Liver (tissue), 8 donors: ENCODE measurements at regions not wholly inside any gene's neighbourhood (a gene's known extent, or its start where the extent isn't known, plus 50 kb on each side); places are given as distances from the start of the nearest gene placed in this dataset.
A peak's percentile ranks its signal among the peaks of the same experiment; 100 is the strongest.

Source experiments
- DNase-seq: peaks from one replicate; pipeline ENCODE4 v3.0.0-alpha.2; 2017; ENCODE audit warnings: low spot score
- H3K27ac ChIP-seq, 2 donors: one replicate each; pipeline ENCODE4 v1.7.0; 2013; ENCODE audit warnings: inconsistent platforms in 2 of 2, low read length in 2 of 2, control low read depth in 1 of 2, low read depth in 1 of 2, mild to moderate bottlenecking in 1 of 2
- H3K27me3 ChIP-seq, 4 donors: one replicate each; pipeline versions ENCODE4 v1.6.1 to v1.7.0; 2013; ENCODE audit warnings: low read length in 3 of 4, inconsistent platforms in 1 of 4, mild to moderate bottlenecking in 1 of 4, moderate library complexity in 1 of 4; ENCODE audit not compliant: control insufficient read depth in 4 of 4, insufficient read depth in 4 of 4
- H3K36me3 ChIP-seq, 4 donors: one replicate each; pipeline versions ENCODE4 v1.6.1 to v1.7.0; 2013; ENCODE audit warnings: low read length in 3 of 4, mild to moderate bottlenecking in 3 of 4, low read depth in 1 of 4, moderate library complexity in 1 of 4; ENCODE audit not compliant: control insufficient read depth in 4 of 4, insufficient read depth in 3 of 4
- H3K4me1 ChIP-seq, 4 donors: one replicate each; pipeline versions ENCODE4 v1.6.1 to v1.7.0; 2013; ENCODE audit warnings: low read length in 3 of 4, mild to moderate bottlenecking in 3 of 4, moderate library complexity in 1 of 4; ENCODE audit not compliant: control insufficient read depth in 4 of 4, insufficient read depth in 4 of 4
- H3K4me3 ChIP-seq, 3 donors: one replicate each; pipeline versions ENCODE4 v1.6.1 to v1.7.0; 2013; ENCODE audit warnings: low read length in 3 of 3, control low read depth in 1 of 3, low read depth in 1 of 3, mild to moderate bottlenecking in 1 of 3
- H3K9ac ChIP-seq, 2 donors: one replicate each; pipeline ENCODE4 v1.7.0; 2013; ENCODE audit warnings: low read length in 2 of 2, mild to moderate bottlenecking in 2 of 2, moderate library complexity in 2 of 2, control low read depth in 1 of 2, low read depth in 1 of 2
- H3K9me3 ChIP-seq, 4 donors: one replicate each; pipeline versions ENCODE4 v1.6.1 to v1.7.0; 2013; ENCODE audit warnings: low read length in 3 of 4; ENCODE audit not compliant: control insufficient read depth in 4 of 4
- CTCF ChIP-seq: fragments of 150-350 bp; IDR thresholded peaks from 2 replicates; pipeline ENCODE4 v1.5.1; 2017; ENCODE audit warnings: improper control_type of control experiment, low read depth, low read length; ENCODE audit not compliant: missing input control
- EGR1 ChIP-seq, 2 donors: IDR thresholded peaks; 2 replicates each; pipeline ENCODE4 v1.6.1; 2016 to 2018; ENCODE audit warnings: antibody characterized with exemption in 2 of 2, low read depth in 2 of 2
- FOXA1 ChIP-seq: IDR thresholded peaks from 2 replicates; pipeline ENCODE4 v1.6.1; 2016; ENCODE audit warnings: antibody characterized with exemption
- FOXA2 ChIP-seq: IDR thresholded peaks from 2 replicates; pipeline ENCODE4 v1.6.1; 2016; ENCODE audit warnings: antibody characterized with exemption
- GABPA ChIP-seq, 2 donors: IDR thresholded peaks in 1 of 2; conservative IDR thresholded peaks in 1 of 2; 2 replicates each; pipeline ENCODE4 v1.6.1; 2016; ENCODE audit warnings: antibody characterized with exemption in 2 of 2, mild to moderate bottlenecking in 1 of 2, moderate library complexity in 1 of 2
- HNF4A ChIP-seq, 2 donors: conservative IDR thresholded peaks; 2 replicates each; pipeline ENCODE4 v1.6.1; 2016; ENCODE audit warnings: antibody characterized with exemption in 2 of 2, mild to moderate bottlenecking in 2 of 2
- HNF4G ChIP-seq: IDR thresholded peaks from 2 replicates; pipeline ENCODE4 v1.6.1; 2016; ENCODE audit warnings: antibody characterized with exemption
- JUND ChIP-seq, 2 donors: IDR thresholded peaks; 2 replicates each; pipeline ENCODE4 v1.6.1; 2016; ENCODE audit warnings: antibody characterized with exemption in 2 of 2
- RAD21 ChIP-seq, 2 donors: IDR thresholded peaks; 2 replicates each; pipeline ENCODE4 v1.6.1; 2016; ENCODE audit warnings: antibody characterized with exemption in 2 of 2, mild to moderate bottlenecking in 2 of 2
- RXRA ChIP-seq, 2 donors: IDR thresholded peaks; 2 replicates each; pipeline ENCODE4 v1.6.1; 2017 to 2018; ENCODE audit warnings: antibody characterized with exemption in 2 of 2, mild to moderate bottlenecking in 1 of 2
- TAF1 ChIP-seq: conservative IDR thresholded peaks from 2 replicates; pipeline ENCODE4 v1.6.1; 2016; ENCODE audit warnings: antibody characterized with exemption, mild to moderate bottlenecking
- YY1 ChIP-seq: IDR thresholded peaks from 2 replicates; pipeline ENCODE4 v1.6.1; 2016; ENCODE audit warnings: antibody characterized with exemption, mild to moderate bottlenecking
- WGBS: extraction: QIAGEN DNeasy Blood & Tissue Kit; methylation state at CpG from one replicate; pipeline ENCODE4 v1.1.7; 2013; 5-methylcytosine and 5-hydroxymethylcytosine counted together
- TF ChIP-seq, protein P1 (sequence below): IDR thresholded peaks from 2 replicates; pipeline ENCODE4 v1.6.1; 2016; ENCODE audit warnings: antibody characterized with exemption, mild to moderate bottlenecking
- donor health status: healthy.
- donor health status: healthy.
- donor health status: healthy.
- donor health status: healthy.
- donor health status: healthy.

GRCh38 chr5:92912283-92912682 lies 668.7 kb downstream of the NR2F1-AS1 start (continued):
- no peak for TF ChIP-seq FOXA1
- TF ChIP-seq CTCF = no peak
- no peak for TF ChIP-seq TAF1

- Histone ChIP-seq H3K36me3 (no peaks in the 10 kb centered on the region), H3K9ac (no peak overlapping the region), H3K4me3 (no peak overlapping the region), H3K27me3 (no peaks in the 10 kb centered on the region), H3K27ac (no peak overlapping the region), H3K9me3 (no peaks in the 10 kb centered on the region), H3K4me1 (peaks cover 0 to 12% (median 3%) of the 10 kb centered on the region in 4 donors)
- TF ChIP-seq HNF4A (conservative IDR thresholded peaks at IDR 0.05) (no peak), RAD21 (IDR thresholded peaks at IDR 0.05) (no peak), YY1 (no peak), HNF4G (no peak), FOXA2 (no peak), EGR1 (IDR thresholded peaks at IDR 0.05; ENCODE audit: low read depth in 2 of 2) (no peak)
- TF ChIP-seq, protein P1, sequence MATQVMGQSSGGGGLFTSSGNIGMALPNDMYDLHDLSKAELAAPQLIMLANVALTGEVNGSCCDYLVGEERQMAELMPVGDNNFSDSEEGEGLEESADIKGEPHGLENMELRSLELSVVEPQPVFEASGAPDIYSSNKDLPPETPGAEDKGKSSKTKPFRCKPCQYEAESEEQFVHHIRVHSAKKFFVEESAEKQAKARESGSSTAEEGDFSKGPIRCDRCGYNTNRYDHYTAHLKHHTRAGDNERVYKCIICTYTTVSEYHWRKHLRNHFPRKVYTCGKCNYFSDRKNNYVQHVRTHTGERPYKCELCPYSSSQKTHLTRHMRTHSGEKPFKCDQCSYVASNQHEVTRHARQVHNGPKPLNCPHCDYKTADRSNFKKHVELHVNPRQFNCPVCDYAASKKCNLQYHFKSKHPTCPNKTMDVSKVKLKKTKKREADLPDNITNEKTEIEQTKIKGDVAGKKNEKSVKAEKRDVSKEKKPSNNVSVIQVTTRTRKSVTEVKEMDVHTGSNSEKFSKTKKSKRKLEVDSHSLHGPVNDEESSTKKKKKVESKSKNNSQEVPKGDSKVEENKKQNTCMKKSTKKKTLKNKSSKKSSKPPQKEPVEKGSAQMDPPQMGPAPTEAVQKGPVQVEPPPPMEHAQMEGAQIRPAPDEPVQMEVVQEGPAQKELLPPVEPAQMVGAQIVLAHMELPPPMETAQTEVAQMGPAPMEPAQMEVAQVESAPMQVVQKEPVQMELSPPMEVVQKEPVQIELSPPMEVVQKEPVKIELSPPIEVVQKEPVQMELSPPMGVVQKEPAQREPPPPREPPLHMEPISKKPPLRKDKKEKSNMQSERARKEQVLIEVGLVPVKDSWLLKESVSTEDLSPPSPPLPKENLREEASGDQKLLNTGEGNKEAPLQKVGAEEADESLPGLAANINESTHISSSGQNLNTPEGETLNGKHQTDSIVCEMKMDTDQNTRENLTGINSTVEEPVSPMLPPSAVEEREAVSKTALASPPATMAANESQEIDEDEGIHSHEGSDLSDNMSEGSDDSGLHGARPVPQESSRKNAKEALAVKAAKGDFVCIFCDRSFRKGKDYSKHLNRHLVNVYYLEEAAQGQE = no peak
- WGBS = 69% methylated on average over 1 of the region's 1 CpG
- no peak for DNase-seq
Measured at GRCh38 chr5:92911851-92912250, 669.2 kb downstream of the NR2F1-AS1 start.

DNA sequence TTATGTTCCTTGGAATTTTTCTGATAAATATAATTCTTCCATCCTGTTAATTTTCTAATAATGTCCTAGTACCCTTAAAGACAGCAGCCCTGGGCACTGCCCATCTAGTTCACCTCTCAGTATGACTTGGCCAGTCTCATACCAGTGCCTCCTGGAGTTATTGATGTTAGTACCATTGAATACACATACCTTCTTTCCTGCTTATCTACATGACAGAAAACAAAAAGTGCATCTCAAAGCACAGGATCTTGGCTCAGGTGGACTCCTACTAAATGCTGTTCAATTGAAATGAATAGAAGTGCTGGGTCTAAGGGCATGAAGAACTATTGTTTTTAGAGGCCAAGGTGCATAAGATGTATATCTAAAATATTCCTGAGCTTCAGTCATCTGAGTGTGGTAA lies 669.7 kb downstream of the NR2F1-AS1 start:
- Histone ChIP-seq H3K9me3 (no peaks in the 10 kb centered on the region), H3K4me1 (peaks cover 0 to 12% (median 3%) of the 10 kb centered on the region in 4 donors), H3K9ac (no peak overlapping the region), H3K4me3 (no peak overlapping the region), H3K36me3 (no peaks in the 10 kb centered on the region), H3K27ac (no peak overlapping the region), H3K27me3 (no peaks in the 10 kb centered on the region)
- no peak for TF ChIP-seq FOXA1
- TF ChIP-seq GABPA (IDR thresholded peaks at IDR 0.05 in 1 of 2, conservative IDR thresholded peaks at IDR 0.05 in 1 of 2) = no peak
- no peak for TF ChIP-seq HNF4A (conservative IDR thresholded peaks at IDR 0.05)
- TF ChIP-seq JUND (IDR thresholded peaks at IDR 0.05) = no peak
- no peak for TF ChIP-seq EGR1 (IDR thresholded peaks at IDR 0.05; ENCODE audit: low read depth in 2 of 2)
- DNase-seq = no peak

DNA sequence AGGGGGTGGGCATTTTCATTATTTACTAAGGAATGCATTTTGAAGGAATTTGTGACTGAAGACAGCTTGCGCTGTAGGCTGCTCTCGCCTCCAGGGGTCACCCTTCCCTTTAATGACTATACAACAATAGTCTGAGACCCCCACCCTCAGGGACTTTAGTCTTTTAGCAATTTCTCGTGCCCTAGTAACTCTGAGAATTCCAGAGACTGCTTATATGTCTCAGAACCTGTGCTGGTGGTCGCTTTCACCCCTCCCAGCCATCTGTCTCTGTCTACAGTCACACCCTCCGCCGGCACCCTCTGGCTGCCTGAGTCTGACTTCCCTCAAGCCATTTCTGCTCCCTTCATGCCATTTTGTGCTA lies 671.4 kb downstream of the NR2F1-AS1 start:
- TF ChIP-seq FOXA1 (no peak), TAF1 (no peak), RXRA (IDR thresholded peaks at IDR 0.05) (no peak), CTCF (peak; percentile 9), FOXA2 (no peak), RAD21 (IDR thresholded peaks at IDR 0.05) (peak in 1 of 2 donors; percentile 37)
- TF ChIP-seq, protein P1 = no peak
- no peak for DNase-seq

More for the DNA sequence above, 671.4 kb downstream of the NR2F1-AS1 start:
- no peaks in the 10 kb centered on the region for H3K27me3 ChIP-seq
- WGBS = 74% methylated on average over 6 of the region's 6 CpGs
- H3K9me3 ChIP-seq = no peaks in the 10 kb centered on the region
- H3K27ac ChIP-seq = no peak overlapping the region
- H3K36me3 ChIP-seq = no peaks in the 10 kb centered on the region
- peaks cover 0 to 10% (median 3%) of the 10 kb centered on the region in 4 donors for H3K4me1 ChIP-seq
- H3K4me3 ChIP-seq = no peak overlapping the region
- no peak overlapping the region for H3K9ac ChIP-seq
